Thoracic aorta (tissue), 2 donors: ENCODE measurements at regions not wholly inside any gene's neighbourhood (a gene's known extent, or its start where the extent isn't known, plus 50 kb on each side); places are given as distances from the start of the nearest gene placed in this dataset.

Source experiments
- ATAC-seq: fragments of 150-250 bp; one replicate; pipeline ENCODE4 v1.8.0; 2017; ENCODE audit warnings: low read depth; ENCODE audit not compliant: insufficient number of reproducible peaks, low FRiP score
- DNase-seq: peaks from one replicate; pipeline ENCODE4 v3.0.0-alpha.2; 2020; ENCODE audit warnings: low spot score
- H3K27ac ChIP-seq, 2 donors: fragments of 200-600 bp; sonication (generic); 1 replicate in 1 of 2; 2 replicates in 1 of 2; pipeline ENCODE4 v1.5.1; 2016; ENCODE audit warnings: mild to moderate bottlenecking in 2 of 2, moderate library complexity in 2 of 2
- H3K27me3 ChIP-seq: fragments of 200-600 bp; sonication (generic); replicated peaks from 2 replicates; pipeline ENCODE4 v1.6.0; 2016; ENCODE audit warnings: mild to moderate bottlenecking; ENCODE audit not compliant: insufficient read depth
- H3K36me3 ChIP-seq: fragments of 200-600 bp; sonication (generic); one replicate; pipeline ENCODE4 v1.5.1; 2016
- H3K4me1 ChIP-seq, 2 donors: fragments of 200-600 bp; sonication (generic); 1 replicate in 1 of 2; 2 replicates in 1 of 2; pipeline versions ENCODE4 v1.5.1 to v1.6.0; 2016; ENCODE audit warnings: low read depth in 2 of 2, mild to moderate bottlenecking in 1 of 2; ENCODE audit not compliant: control insufficient read depth in 1 of 2
- H3K4me3 ChIP-seq: fragments of 200-600 bp; sonication (generic); 2 replicates; pipeline ENCODE4 v1.5.1; 2016; ENCODE audit warnings: mild to moderate bottlenecking
- H3K9me3 ChIP-seq: fragments of 200-600 bp; sonication (generic); 2 replicates; pipeline ENCODE4 v1.5.1; 2016
- CTCF ChIP-seq: fragments of 200-600 bp; sonication (generic); IDR thresholded peaks from one replicate; pipeline ENCODE4 v1.5.1; 2019; ENCODE audit warnings: antibody characterized with exemption

GRCh38 chr15:35195031-35195430 is 109.9 kb upstream of the NANOGP8 start:
- H3K4me3 ChIP-seq = no peak overlapping the region
- H3K9me3 ChIP-seq = peaks cover 4% of the 10 kb centered on the region
- H3K36me3 ChIP-seq = no peaks in the 10 kb centered on the region
- H3K4me1 ChIP-seq = no peaks in the 10 kb centered on the region
- no peak for TF ChIP-seq CTCF
- no peak overlapping the region for H3K27ac ChIP-seq
- ATAC-seq = no peak
- no peaks in the 10 kb centered on the region for H3K27me3 ChIP-seq
- no peak for DNase-seq

GRCh38 chr15:35194296-35194695 is 109.2 kb upstream of the NANOGP8 start:
- no peak for TF ChIP-seq CTCF
- no peaks in the 10 kb centered on the region for H3K4me1 ChIP-seq
- H3K9me3 ChIP-seq = peaks cover 4% of the 10 kb centered on the region
- no peaks in the 10 kb centered on the region for H3K27me3 ChIP-seq
- H3K4me3 ChIP-seq = no peak overlapping the region
- no peak for ATAC-seq
- DNase-seq = no peak
- H3K36me3 ChIP-seq = no peaks in the 10 kb centered on the region
- no peak overlapping the region for H3K27ac ChIP-seq

- no peak for TF ChIP-seq CTCF
- no peak overlapping the region for H3K4me3 ChIP-seq
- H3K27ac ChIP-seq = no peak overlapping the region
- no peaks in the 10 kb centered on the region for H3K36me3 ChIP-seq
- H3K9me3 ChIP-seq = peaks cover 4% of the 10 kb centered on the region
- DNase-seq (no peak), ATAC-seq (no peak)
- H3K27me3 ChIP-seq = no peaks in the 10 kb centered on the region
- H3K4me1 ChIP-seq = no peaks in the 10 kb centered on the region
Measured at GRCh38 chr15:35191783-35192182, 106.7 kb upstream of the NANOGP8 start.

- Histone ChIP-seq H3K27ac (no peak overlapping the region), H3K9me3 (no peaks in the 10 kb centered on the region), H3K4me1 (no peaks in the 10 kb centered on the region), H3K27me3 (no peaks in the 10 kb centered on the region), H3K36me3 (no peaks in the 10 kb centered on the region), H3K4me3 (no peak overlapping the region)
- ATAC-seq = no peak
- no peak for TF ChIP-seq CTCF
- DNase-seq = no peak
Measured at GRCh38 chr15:35186346-35186745, 101.3 kb upstream of the NANOGP8 start.

GRCh38 chr15:35184646-35185045 is 99.6 kb upstream of the NANOGP8 start:
- TF ChIP-seq CTCF = no peak
- Histone ChIP-seq H3K27ac (no peak overlapping the region), H3K4me1 (no peaks in the 10 kb centered on the region), H3K4me3 (no peak overlapping the region), H3K9me3 (no peaks in the 10 kb centered on the region), H3K36me3 (no peaks in the 10 kb centered on the region), H3K27me3 (no peaks in the 10 kb centered on the region)
- ATAC-seq = no peak
- DNase-seq = no peak
